Activated CD4-positive, alpha-beta T cell treated with anti-CD3 and anti-CD28 coated beads, Interleukin-2, Interleukin-4, amounts not matched to agents 100 ng/mL and 50 ng/mL, durations not matched to agents 16 hours and 8 hours (primary cell): ENCODE measurements at regions not wholly inside any gene's neighbourhood (a gene's known extent, or its start where the extent isn't known, plus 50 kb on each side); places are given as distances from the start of the nearest gene placed in this dataset.
"Not testable (repeated sequence)": the region's sequence is repeated elsewhere in the genome, so short reads cannot be mapped to it uniquely, and the experiment has no call there.

Experiments used
- DNase-seq: peaks from one replicate; pipeline ENCODE4 v3.0.0-alpha.2; 2020; ENCODE audit warnings: low spot score

DNA sequence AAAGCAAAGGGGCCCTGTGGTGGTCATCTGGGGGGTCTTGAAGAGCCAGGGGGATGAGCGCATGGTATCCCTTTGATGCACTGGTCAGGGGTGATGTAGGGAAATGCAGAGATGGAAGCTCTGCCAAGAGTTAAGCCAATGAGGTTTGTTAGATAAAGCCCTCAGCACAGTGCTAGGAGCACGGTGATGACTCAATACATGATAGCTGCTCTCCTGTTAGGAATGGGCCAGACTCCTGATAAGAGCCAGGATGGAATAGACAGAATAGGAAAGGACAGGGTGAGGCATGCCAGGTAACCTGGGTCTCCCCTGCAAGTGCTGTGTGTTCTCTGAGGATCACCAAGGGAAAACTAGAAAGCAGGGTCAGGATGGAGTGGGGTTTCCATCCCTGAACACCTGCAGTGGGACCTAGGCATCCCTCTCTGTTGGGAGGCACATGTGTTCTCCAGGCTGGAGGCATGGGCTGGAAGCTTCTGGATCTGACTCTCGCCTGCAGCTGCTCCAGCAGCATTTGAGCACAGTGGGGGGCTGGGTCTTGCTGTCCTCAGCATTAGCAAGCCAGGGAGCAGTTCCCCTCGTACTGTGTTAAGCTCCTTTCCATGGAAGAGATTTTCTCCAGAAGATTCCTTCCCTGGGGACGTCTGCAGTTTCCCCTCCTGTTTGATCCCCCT is 71.8 kb upstream of the TIAM2 start:
- DNase-seq, result no peak

DNA sequence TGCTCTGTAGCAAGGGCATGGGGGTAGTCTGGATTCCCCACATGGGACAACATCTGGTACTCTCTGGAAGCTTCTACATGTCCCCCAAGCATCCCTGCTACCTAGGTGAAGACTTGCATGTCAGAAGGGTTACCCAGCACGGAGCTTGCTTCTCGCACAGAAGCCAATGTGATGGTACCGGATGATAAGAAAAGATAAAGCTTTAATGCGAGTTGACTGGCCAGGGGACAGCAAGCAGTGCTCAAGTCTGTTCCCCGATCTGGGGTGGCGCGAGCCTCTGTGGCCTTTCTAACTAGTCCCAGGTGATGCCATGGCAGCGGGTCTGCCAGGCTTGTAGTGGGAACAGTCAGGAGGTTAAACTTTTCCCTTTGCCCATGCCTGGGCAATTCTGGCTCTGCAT is 70.0 kb upstream of the TIAM2 start:
- DNase-seq, result no peak

GRCh38 chr6:154926366-154926765 is 68.7 kb upstream of the TIAM2 start:
- no peak for DNase-seq

DNA sequence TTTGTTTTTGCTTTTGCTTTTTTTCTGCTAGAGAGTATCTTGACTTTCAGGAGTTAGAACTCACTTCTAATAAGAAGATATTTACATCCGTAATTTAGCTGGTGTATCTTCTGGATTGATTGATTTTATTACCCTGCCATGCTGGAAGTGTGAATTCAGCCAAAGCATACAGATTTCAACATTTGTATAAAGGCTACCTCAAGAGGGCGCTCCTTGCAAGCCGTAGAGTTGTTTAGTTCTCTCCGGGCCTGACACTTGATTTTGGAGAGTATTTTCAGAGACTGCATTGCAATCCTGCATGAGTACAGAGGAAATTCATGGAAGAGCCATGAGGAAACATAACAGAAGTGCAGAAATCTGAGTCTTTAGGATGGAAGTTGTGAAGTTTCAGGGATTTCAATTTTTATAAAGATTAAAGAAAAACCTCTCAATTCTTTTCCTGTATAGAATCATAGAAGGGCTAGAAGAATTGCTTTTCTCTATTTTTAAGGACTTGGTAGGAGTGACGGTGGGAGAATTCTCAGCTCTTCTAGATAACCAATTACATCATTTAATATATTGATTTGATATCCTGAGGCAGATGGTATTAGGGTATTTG is 66.7 kb upstream of the TIAM2 start:
- DNase-seq, result peak; percentile 85

- no peak for DNase-seq
These were observed 64.7 kb upstream of the TIAM2 start for GRCh38 chr6:154930451-154930851.

DNA sequence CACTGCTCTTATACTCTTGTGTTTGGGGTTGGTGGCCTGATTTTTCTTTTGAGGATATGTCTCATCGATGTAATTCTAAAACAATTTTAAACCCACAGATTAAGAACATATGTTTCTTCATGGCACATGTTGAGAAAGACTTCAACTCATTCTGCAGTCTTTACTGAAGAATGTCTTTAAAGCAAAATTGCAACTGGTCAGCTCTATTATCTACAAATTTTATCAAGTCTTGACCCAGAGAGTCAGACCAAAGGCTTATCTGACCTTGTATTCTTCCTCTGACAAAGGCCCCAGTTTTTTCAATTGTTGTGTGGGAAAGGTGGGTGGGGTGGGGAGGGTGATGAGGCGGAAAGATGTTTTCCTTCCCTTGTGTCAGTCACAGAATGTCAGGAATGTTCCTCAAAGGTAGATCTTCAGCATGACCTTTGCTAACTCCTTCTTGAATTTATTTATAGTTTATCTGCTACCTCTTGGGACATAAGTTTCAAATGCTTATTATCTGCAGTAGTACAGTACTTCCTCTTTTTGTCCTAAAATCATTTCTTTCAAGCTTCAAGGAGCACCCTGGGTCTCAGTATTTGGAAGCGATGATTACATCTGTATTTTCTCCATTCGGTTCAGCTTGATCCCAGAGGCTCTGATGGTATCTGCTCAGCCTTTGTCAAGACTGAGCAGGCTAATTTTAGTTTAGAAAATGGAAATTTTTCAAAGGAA is 63.2 kb upstream of the TIAM2 start:
- DNase-seq, result no peak

- no peak for DNase-seq
These were observed 62.5 kb upstream of the TIAM2 start for GRCh38 chr6:154932515-154933027.

DNA sequence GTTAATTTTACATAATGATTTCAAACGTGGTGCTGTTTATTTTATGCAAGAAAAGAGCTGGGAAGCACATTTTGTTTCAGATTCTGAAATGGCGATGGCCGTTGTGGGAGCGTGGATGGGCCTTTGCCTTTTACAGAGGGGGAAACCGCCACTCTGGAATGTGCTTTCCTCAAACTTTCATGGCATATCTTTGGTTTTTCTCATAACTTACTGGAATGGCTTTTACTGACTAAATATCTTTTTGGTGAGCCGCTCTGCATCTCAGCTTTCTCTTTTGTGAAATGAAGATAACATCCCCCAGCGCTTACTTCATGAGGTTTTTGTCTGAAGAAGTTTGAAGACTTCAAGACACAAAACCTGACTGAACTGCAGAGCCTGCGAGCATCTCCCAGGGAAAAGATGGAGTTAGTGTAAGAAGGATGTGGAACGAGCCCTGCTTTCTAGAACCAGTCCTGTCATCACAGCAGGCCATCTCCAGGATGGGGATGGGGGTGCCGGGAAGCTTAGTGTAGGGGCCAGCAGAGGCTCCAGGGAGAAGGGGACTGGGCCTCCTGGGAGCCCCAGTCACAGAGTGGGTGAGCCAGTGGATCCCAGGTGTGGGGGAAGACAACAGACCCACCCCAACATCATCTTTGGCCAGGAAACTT is 61.8 kb upstream of the TIAM2 start:
- no peak for DNase-seq

- no peak for DNase-seq
These were observed 57.6 kb upstream of the TIAM2 start for GRCh38 chr6:154937306-154938220.

DNA sequence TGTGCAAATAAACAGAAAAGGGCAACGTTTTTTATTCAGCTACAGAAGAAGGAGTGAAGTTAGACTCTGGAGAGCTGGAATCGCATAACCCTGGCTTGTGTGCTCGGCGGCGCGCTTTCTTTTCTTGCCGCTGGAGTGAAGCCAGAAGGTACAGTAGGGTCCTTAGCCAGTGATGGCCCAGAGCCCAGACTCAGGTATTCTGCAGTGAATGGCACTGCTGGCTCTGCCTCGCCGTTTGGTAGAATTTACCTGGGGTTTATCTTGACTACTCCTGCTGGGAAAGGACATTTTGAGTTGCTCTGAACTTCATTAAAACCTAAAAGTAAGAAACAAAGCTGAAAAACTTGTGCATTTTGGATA is 56.9 kb upstream of the TIAM2 start:
- no peak for DNase-seq

- not testable (repeated sequence) for DNase-seq
These were observed 56.3 kb upstream of the TIAM2 start for GRCh38 chr6:154938727-154939285.

- no peak for DNase-seq
These were observed 52.3 kb upstream of the TIAM2 start for GRCh38 chr6:154942770-154943169.

DNA sequence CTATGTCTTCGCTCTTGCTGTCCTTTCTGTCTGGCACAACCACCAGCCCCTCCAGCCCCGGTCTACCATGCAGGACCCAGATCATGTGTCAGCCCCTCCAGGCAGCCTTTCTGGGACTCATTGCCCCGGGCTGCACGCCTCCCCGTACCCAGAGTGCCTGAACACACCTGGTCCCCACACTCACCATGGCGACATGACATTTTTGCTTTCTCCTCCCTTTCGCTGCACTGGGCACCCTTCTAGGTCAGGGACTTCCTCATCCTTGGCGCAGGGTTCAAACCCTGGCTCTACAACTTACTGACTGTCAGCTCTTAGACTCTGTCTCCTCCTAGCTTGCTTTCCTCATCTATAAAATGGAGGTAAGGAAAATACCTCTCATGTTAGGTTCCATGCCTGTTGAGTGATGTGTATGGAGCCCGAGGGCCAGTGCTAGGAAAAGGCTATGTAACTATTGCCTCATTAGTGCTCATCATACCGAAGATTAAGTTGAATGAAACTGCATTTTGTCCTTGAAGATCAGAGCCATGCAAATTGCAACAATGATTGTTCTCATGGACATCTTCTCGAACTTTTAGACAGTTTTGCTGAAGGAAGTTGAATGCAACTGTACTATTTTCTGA is 49.7 kb upstream of the TIAM2 start:
- DNase-seq, result no peak
